ENCODE measurements at regions not wholly inside any gene's neighbourhood (a gene's known extent, or its start where the extent isn't known, plus 50 kb on each side); places are given as distances from the start of the nearest gene placed in this dataset.

GRCh38 chr5:2686321-2687124, 65.0 kb downstream of the IRX2 start:
- H2AFZ ChIP-seq (ENCODE audit: low read length), result no peak overlapping the region
- H3K9me3 ChIP-seq (ENCODE audit: low read length), result no peaks in the 10 kb centered on the region
- H3K79me2 ChIP-seq (ENCODE audit: insufficient read depth, low read length), result no peaks in the 10 kb centered on the region
- TF ChIP-seq EZH2 (IDR thresholded peaks at IDR 0.05; ENCODE audit: borderline replicate concordance, low read length) (no peak), CTCF (IDR thresholded peaks at IDR 0.05; ENCODE audit: low read length) (no peak)
- H3K4me2 ChIP-seq (ENCODE audit: low read length), result no peak overlapping the region
- H3K4me3 ChIP-seq (ENCODE audit: low read depth, low read length, poor library complexity, severe bottlenecking), result no peak overlapping the region
- H3F3A ChIP-seq (ENCODE audit: insufficient read depth, low read length), result no peaks in the 10 kb centered on the region
- no peak overlapping the region for H3K27ac ChIP-seq (ENCODE audit: low read depth, low read length, poor library complexity, severe bottlenecking)
- H3K4me1 ChIP-seq (ENCODE audit: insufficient read depth, low read length, severe bottlenecking), result no peaks in the 10 kb centered on the region
- H3K9me2 ChIP-seq (ENCODE audit: low read depth, low read length), result no peaks in the 10 kb centered on the region
- no peaks in the 10 kb centered on the region for H4K20me1 ChIP-seq (ENCODE audit: insufficient read depth, low read length)
- H3K9ac ChIP-seq (ENCODE audit: low read length), result no peak overlapping the region
- H3K27me3 ChIP-seq (ENCODE audit: insufficient read depth, low read length), result no peaks in the 10 kb centered on the region
- H3K36me3 ChIP-seq (ENCODE audit: insufficient read depth, low read length), result no peaks in the 10 kb centered on the region

- TF ChIP-seq CTCF (IDR thresholded peaks at IDR 0.05; ENCODE audit: low read length), result no peak
- no peak for TF ChIP-seq EZH2 (IDR thresholded peaks at IDR 0.05; ENCODE audit: borderline replicate concordance, low read length)
- Histone ChIP-seq H3K27me3 (ENCODE audit: insufficient read depth, low read length) (no peaks in the 10 kb centered on the region), H3K27ac (ENCODE audit: low read depth, low read length, poor library complexity, severe bottlenecking) (no peak overlapping the region), H3K36me3 (ENCODE audit: insufficient read depth, low read length) (no peaks in the 10 kb centered on the region), H3K9ac (ENCODE audit: low read length) (no peak overlapping the region), H3F3A (ENCODE audit: insufficient read depth, low read length) (no peaks in the 10 kb centered on the region), H4K20me1 (ENCODE audit: insufficient read depth, low read length) (no peaks in the 10 kb centered on the region), H3K4me1 (ENCODE audit: insufficient read depth, low read length, severe bottlenecking) (no peaks in the 10 kb centered on the region), H3K4me2 (ENCODE audit: low read length) (no peak overlapping the region), H3K79me2 (ENCODE audit: insufficient read depth, low read length) (no peaks in the 10 kb centered on the region), H2AFZ (ENCODE audit: low read length) (no peak overlapping the region), H3K9me2 (ENCODE audit: low read depth, low read length) (no peaks in the 10 kb centered on the region), H3K9me3 (ENCODE audit: low read length) (no peaks in the 10 kb centered on the region), H3K4me3 (ENCODE audit: low read depth, low read length, poor library complexity, severe bottlenecking) (no peak overlapping the region)
Measured at GRCh38 chr5:2685651-2686272, 65.7 kb downstream of the IRX2 start.

GRCh38 chr5:2684606-2685005, 66.9 kb downstream of the IRX2 start:
- Histone ChIP-seq H3K4me3 (ENCODE audit: low read depth, low read length, poor library complexity, severe bottlenecking) (no peak overlapping the region), H3K36me3 (ENCODE audit: insufficient read depth, low read length) (no peaks in the 10 kb centered on the region), H4K20me1 (ENCODE audit: insufficient read depth, low read length) (no peaks in the 10 kb centered on the region), H3K9me3 (ENCODE audit: low read length) (no peaks in the 10 kb centered on the region), H3K4me1 (ENCODE audit: insufficient read depth, low read length, severe bottlenecking) (no peaks in the 10 kb centered on the region), H3K9ac (ENCODE audit: low read length) (no peak overlapping the region), H3K4me2 (ENCODE audit: low read length) (no peak overlapping the region), H3K79me2 (ENCODE audit: insufficient read depth, low read length) (no peaks in the 10 kb centered on the region), H3K9me2 (ENCODE audit: low read depth, low read length) (no peaks in the 10 kb centered on the region), H3F3A (ENCODE audit: insufficient read depth, low read length) (no peaks in the 10 kb centered on the region), H3K27ac (ENCODE audit: low read depth, low read length, poor library complexity, severe bottlenecking) (no peak overlapping the region), H3K27me3 (ENCODE audit: insufficient read depth, low read length) (no peaks in the 10 kb centered on the region), H2AFZ (ENCODE audit: low read length) (no peak overlapping the region)
- TF ChIP-seq CTCF (IDR thresholded peaks at IDR 0.05; ENCODE audit: low read length), result no peak
- TF ChIP-seq EZH2 (IDR thresholded peaks at IDR 0.05; ENCODE audit: borderline replicate concordance, low read length), result no peak

All from OCI-LY1 (cell line).